IMR-90 (cell line): ENCODE measurements at regions not wholly inside any gene's neighbourhood (a gene's known extent, or its start where the extent isn't known, plus 50 kb on each side); places are given as distances from the start of the nearest gene placed in this dataset.

ENCODE experiments used
- CTCF ChIP-seq: conservative IDR thresholded peaks from 2 replicates; pipeline ENCODE4 v1.5.1; 2012; ENCODE audit warnings: mild to moderate bottlenecking, low read depth, low read length, improper control_type of control experiment
- MXI1 ChIP-seq: IDR thresholded peaks from 2 replicates; pipeline ENCODE4 v1.6.1; 2012; ENCODE audit warnings: low read depth, mild to moderate bottlenecking, low read length, moderate library complexity, borderline replicate concordance
- POLR2A ChIP-seq: IDR thresholded peaks from 2 replicates; pipeline ENCODE4 v1.6.1; 2012; ENCODE audit warnings: mild to moderate bottlenecking, low read depth, low read length
- SMC3 ChIP-seq: fragments of 150-350 bp; IDR thresholded peaks from 2 replicates; pipeline ENCODE4 v1.6.1; 2016; ENCODE audit warnings: low read depth, mild to moderate bottlenecking, antibody characterized with exemption, low read length, moderate library complexity
- USF2 ChIP-seq: fragments of 150-350 bp; IDR thresholded peaks from 2 replicates; pipeline ENCODE4 v1.6.1; 2017; ENCODE audit warnings: mild to moderate bottlenecking, antibody characterized with exemption, low read length, low read depth

- TF ChIP-seq CTCF, result 0 out of 2 replicates have a peak, but pooled peaks have one; percentile 21
- TF ChIP-seq MXI1, result no peak
- TF ChIP-seq POLR2A, result no peak
- TF ChIP-seq SMC3, result peak; percentile 18; the same call in 1 of the 2 replicates
- TF ChIP-seq USF2, result no peak
Observed at GRCh38 chr6:100257793-100258395, 206.8 kb downstream of the SIM1 start.
